ENCODE measurements at regions not wholly inside any gene's neighbourhood (a gene's known extent, or its start where the extent isn't known, plus 50 kb on each side); places are given as distances from the start of the nearest gene placed in this dataset.
"Not testable (repeated sequence)": the region's sequence is repeated elsewhere in the genome, so short reads cannot be mapped to it uniquely, and the experiment has no call there.

DNA sequence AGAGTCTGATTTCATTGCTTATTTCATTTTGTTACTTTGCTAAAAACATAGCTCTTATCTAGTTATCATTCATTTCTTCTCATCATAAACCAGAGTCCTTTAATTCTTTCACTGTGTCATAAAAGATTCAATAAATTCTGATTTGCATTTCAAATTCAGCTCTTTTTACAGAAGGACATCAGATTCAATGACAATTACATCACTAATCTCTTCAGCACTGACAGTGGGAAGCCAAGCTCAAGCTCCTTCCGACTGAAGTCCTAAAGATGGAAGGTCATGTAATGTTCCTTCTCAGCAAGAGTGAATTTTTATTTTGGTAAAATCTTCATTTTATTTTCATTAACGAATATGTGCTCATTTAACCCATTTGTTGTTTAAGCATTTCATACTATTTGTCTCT lies 530.7 kb upstream of the ADGRL2 start:
- no peak for DNase-seq

DNA sequence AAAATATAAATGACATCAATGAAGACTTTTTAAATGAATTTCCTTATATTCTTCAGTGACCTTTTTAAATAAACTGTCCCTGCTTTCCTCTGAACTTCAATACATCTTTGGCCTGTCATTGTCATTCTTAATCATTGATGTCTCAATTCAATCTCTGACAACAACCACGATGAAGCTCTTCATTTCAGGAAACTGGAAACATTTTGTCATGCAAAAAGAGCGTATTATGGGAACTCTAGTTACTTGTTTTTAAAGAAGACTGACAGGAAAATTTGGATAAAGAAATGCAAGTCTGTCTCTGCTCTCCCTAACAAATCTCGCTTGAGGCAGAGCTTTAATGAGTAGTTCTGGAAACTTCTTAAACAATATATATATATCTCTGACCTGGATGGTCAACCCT lies 535.8 kb upstream of the ADGRL2 start:
- no peak for DNase-seq

DNA sequence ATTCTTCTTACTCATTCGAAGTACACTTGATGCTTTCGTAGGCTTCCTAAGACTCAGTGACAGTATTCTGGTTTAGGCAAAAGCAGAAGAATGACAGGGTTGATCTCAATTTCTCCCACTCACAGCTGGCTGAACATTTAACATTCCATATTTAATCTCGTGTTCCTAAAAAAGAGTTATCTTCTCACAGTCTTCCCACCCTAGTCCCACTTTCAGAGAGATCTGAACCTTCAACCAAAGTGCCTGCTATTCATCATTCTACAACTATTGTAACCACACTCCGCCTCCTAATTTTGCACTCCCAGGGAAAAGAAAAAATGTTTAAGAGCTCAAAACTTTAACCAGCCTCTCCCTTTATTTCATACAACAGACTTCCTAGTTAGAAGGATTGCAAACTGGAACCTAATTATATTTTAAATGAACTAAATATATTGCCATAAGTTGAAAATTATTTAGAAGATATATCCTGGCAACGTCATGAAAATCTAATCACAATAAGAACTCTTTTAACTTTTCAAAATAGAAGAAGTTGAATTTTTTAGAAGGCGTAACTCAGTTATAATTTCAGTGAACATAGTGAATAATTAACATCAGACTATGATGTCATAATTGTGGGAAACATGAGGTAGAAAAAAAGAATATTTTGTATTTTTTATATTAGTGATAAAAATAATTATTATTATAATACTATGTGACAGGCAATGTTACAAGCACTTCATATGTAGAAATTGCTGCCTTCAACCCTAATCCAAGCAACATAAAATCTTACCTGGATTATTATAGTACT lies 540.9 kb upstream of the ADGRL2 start:
- no peak for DNase-seq

DNA sequence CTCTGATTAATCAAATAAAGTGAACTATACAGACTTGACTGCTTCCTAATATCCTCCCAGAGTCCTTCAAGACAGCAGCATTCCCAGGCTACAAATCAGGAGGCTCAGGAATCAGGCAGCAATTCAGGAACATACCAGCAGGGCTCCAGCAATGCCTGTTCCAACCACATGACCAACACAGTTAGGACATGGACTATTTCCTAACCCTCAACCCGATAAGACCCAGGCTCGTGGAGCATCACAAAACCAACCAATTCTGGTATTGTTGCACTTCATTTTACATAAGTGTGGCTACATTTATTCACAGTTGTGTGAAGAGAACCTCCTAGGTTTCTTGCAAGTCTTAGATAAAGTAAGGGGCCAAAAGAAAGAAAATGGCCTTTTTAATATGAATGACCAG lies 546.2 kb upstream of the ADGRL2 start:
- no peak for DNase-seq

DNA sequence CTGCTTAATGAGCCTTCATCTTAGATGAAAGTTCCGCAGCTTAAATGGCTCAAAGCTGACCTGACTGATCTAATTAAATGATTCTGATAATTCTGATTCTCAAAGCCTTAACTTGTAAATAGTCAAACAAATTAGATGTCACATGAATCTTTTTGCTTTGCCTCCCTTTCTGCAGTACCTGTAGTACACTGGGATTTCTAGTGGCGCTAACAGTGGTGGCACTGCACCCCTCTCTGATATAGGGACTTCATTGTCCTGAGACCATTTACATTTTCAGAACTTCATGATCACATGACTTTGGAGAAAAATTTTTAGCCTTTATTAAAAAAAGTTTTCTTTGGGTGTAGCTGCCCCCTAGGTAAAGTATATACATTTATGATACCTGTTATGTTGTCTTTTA lies 546.7 kb upstream of the ADGRL2 start:
- DNase-seq = no peak

DNA sequence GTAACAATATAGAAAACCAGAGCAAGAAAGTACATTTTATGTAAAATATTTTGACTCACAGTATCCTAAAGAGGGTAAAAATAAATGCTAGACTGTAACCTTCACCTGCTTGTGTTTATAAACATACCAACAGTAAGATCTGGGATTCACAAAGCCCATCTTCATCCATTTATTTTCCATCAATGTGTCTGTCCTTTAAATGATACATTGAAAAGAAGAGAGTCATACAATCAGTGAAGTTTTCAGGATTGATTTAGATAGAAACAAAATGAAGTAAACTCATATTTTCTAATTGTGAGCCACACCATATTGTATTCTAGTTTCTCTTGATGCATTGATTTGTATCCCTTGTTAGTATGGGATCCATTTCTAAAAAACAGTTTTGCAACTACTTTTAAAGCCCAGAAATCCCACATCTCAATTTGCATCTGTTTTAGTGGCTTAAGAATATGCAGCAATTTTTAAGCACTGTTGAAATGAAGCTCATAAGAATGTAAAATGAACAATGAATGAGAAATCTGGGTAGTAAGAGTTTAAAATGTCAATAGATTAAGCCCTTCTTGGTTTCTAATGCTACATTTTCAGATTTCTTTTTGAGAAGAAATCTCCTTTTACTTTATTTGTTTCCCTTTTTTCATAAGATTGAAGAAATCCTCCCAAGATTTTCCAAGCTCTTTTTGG lies 548.1 kb upstream of the ADGRL2 start:
- DNase-seq = no peak

DNA sequence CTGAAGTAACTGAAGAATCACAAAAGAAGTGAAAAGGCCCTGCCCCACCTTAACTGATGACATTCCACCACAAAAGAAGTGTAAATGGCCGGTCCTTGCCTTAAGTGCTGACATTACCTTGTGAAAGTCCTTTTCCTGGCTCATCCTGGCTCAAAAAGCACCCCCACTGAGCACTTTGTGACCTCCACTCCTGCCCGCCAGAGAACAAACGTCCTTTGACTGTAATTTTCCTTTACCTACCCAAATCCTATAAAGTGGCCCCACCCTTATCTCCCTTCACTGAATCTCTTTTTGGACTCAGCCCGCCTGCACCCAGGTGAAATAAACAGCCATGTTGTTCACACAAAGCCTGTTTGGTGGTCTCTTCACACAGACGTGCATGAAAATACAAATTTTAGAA lies 549.9 kb upstream of the ADGRL2 start:
- not testable (repeated sequence) for DNase-seq

DNA sequence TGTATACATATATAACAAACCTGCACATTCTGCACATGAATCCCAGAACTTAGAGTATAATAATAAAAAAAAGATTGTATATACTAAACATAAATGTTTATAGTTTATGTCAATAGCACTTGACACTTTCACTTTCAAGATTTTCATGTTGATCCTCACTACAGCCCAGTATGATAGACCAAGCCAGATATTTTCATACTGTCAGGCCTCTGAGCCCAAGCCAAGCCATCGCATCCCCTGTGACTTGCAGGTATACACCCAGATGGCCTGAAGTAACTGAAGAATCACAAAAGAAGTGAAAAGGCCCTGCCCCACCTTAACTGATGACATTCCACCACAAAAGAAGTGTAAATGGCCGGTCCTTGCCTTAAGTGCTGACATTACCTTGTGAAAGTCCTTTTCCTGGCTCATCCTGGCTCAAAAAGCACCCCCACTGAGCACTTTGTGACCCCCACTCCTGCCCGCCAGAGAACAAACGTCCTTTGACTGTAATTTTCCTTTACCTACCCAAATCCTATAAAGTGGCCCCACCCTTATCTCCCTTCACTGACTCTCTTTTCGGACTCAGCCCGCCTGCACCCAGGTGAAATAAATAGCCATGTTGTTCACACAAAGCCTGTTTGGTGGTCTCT lies 555.5 kb upstream of the ADGRL2 start:
- DNase-seq = not testable (repeated sequence)

DNA sequence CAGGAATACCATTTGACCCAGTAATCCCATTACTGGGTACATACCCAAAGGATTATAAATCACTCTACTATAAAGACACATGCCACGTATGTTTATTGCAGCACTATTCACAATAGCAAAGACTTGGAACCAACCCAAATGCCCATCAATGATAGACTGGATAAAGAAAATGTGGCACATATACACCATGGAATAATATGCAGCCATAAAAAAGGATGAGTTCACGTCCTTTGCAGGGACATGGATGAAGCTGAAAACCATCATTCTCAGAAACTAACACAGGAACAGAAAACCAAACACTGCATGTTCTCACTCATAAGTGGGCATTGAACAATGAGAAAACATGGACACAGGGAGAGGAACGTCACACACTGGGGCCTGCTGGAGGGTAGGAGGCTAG lies 556.1 kb upstream of the ADGRL2 start:
- DNase-seq = not testable (repeated sequence)

DNA sequence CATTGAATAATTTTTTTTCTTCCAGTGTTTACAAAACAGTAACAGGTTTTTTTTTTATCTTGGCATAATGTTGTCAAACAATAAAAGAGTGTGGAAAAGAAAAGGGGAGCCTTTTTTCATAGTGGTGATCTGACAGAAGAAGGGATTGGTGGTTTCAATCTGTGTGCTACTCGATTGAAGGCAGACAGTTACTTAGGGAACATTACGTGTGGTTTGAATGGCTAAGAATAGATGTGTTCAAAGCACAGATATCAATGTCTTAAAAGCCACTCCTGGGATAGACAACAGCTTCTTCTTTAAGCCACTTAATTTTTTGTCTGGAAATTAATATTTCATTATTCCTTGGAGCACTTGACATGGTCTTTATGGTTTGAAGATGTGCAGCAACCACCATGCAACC lies 558.6 kb upstream of the ADGRL2 start:
- DNase-seq = no peak

DNA sequence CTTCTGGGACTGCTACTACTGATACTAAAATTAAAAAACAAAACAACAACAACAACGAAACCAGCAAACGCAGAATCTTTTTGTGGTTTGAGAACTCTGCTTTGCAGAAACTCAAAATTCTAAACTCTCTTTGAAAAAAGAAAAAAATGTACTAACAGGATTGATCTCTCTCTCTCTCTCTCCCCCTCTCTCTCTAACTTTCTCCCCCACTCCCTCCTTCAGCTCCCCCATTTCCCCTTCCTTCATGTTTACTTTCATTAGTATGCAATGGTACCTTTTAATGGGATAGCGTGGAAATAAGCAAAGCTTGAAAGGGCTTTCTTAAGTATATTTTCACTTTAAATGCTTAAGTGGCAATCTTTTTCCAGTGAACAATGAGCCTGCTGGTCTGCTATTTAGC lies 562.6 kb upstream of the ADGRL2 start:
- DNase-seq = no peak

DNA sequence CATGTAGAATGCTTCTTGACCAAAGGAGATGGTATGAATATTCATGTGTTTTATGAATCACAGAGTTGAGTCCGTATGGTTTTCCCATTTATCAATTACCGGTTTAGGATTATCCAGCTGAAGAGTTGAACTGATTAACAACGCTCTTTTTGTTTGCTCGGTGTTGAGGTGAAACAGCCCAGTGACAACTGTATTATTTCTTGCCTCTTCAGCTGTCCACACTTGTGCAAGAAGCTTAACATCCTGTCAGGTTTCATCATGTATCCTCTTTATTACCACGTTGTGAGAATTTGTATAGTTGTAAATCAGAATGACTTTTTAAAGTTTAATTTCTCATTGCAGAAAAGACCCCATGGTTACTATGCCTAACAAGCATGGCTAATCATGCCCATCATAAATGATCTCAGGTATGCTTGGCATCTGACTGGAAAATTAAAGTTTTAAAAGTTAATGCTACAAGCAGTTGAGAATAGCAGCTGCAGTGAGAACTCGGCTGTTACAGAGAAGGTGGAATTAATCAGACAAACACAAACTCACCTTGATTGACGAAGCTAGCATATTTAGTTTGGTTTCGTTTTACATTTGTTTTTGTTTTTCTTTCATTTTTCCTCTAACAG lies 563.2 kb upstream of the ADGRL2 start:
- no peak for DNase-seq

DNA sequence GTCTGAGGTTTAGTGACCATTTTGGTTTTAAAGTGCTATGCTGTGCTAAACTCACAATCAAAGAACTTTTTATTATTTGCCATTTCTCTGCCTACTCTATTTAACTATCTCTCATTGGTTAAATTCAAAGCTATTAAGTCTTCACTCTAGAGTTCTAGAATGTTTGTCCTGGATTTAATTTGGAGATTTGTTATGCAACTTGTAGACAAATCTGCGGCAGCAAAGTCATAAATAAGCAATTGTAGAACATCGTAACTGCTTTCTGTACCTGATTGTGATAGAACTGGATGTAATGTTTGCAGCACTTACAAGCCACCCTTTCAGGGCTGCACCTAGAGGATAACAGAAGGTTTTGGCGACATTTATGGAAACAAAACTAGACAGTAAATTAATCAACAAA lies 566.5 kb upstream of the ADGRL2 start:
- no peak for DNase-seq

DNA sequence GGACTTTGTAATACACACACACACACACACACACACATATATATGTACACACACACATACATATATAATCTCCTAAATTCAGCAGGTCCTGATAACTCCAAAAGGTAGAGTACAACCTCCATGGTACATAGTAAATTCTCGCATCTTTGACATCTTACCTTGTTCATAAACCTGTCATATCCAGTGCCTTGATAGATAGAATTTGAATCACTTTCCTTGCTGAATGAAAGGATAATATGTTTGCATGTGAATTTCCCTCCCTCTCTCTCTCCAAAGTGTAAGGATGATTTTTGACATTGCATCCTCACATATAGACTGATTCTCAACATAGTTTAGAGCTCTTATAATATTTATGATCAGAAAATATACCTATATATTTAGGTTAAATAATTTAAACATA lies 567.1 kb upstream of the ADGRL2 start:
- DNase-seq = no peak

DNA sequence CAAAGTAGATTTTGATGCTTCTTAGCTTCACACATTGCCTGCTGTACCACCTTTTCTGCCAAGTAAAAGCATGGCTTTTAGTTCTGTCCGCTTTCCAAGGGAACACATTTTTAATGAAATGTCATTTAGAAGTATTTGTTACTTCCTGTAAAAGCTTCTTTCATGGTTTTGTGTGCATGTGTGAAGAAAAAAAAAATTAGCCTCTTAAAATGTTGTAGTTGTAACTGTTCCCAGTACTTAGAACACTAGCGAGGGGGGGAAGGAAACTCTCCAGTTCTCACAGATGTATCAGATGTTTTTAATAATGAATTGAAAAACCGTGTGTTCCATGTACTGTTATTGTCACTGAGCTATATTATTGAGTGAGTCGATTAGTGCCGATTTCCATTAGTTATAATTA lies 568.3 kb upstream of the ADGRL2 start:
- peak in 1 of 2 donors; percentile 14 for DNase-seq

DNA sequence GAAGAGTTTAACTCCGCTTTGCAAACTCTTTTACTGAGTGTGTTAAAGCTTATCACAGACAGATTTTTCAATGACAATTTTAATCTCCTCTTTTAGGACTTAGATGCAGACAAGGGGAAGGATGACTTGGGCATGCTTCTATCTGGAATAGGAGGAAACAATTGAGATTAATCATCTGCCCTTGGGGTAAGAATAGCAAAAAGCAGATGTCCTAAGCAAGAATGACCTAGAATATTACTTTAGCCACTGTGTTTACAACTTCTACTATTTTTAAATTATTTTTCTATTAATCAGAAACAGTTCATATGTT lies 569.0 kb upstream of the ADGRL2 start:
- DNase-seq = no peak

DNA sequence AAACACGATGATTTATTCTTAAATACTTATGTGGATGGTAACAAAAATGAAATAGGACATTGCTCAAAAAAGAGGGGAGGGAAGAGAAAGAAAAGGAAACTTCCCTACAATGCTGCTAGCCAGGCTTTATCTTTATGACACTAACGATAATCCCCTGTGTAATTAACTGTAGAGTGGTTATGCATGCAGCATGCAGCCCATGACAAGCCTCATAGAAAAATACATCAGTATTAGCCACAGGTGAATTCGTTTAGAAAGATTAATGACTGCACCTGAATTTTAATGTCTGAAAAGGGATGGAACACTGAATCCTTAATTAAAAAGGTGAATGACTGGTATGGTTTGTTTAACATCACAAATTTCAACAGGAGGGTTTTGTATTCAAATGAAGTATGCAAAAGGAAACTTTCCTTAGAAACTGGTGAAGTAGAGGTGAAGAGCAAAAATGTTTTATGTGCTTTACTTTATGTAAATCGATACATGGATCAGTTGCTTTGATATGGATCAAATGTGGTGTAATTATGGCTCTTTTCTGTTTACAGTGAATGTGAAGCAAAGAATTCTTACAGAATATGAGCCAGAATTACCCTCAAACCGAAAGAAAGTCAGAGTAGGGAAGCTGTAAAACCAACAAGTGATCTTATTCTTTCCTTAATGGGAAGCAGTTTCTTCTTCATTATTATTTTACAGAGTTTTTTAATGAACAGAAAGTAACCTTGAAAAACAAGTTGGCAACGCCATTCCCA lies 569.6 kb upstream of the ADGRL2 start:
- no peak for DNase-seq

DNA sequence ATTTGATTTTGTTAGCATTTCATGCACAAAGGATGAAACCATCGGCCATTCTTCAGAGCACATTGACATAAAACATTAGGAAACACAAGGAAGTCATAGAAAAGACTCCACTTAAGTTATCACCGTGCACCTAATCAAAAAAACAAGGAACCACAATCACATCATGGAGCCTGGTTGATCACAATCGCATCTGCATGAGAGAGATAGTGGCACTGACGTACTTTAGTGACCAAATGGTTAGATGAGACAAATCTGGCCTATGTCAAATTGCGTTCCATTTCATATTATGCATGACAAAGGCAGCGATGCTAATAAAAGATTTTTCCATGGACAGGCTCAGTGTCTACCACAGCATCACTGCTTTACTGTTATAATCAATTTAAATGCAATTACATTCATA lies 571.8 kb upstream of the ADGRL2 start:
- no peak for DNase-seq

DNA sequence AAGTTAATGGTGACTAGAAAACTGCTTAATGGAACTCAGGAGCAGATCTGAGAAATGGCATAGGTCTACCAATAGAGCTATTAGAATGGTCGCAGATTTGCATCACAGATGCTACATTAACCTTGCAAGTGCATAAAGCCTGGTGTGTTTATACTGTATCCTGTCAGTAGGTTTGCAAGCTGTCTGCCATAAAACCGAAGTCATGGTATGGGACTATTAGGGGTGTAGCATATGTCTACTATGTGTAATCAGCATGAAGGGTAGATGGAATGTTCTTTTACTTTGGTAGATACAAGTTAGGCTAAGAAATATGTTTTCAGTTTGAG lies 574.2 kb upstream of the ADGRL2 start:
- no peak for DNase-seq

DNA sequence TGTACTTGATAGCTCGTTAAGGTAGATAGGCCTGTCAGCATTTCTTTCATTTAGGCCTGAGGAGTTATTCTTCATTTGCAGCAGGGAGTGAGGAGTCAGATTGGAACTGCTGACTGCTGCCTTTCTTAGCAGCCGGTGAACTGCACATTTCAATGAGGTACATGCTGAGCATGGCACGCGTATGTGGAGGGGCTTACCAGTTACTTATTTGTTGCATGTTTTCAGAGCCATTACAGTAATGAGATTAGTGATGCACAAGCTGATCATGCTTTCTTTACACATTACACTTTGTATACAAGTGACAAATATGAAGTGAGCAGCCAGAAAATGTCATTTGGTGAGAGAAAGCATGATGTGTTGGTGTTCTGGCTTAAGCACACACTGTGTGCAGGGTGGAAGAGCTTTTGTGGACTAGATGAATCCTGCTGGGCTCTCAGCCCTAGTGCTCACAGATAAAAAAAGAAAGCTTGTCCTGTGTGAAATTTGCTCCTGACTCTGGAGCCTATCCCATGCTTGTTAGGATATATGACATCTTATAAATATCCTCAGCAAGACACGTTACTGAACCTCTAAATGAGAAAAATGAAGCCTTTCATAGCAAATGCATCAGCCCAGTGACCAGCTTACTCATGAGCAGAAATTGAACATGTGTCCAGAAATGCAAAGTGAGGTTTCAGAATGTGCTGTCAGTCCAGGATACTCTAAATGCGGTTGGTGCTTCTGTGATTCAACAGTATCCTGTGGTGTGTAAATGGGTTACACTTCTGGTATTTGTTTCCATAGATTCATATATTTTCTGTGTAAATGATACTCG lies 574.7 kb upstream of the ADGRL2 start:
- no peak for DNase-seq

DNA sequence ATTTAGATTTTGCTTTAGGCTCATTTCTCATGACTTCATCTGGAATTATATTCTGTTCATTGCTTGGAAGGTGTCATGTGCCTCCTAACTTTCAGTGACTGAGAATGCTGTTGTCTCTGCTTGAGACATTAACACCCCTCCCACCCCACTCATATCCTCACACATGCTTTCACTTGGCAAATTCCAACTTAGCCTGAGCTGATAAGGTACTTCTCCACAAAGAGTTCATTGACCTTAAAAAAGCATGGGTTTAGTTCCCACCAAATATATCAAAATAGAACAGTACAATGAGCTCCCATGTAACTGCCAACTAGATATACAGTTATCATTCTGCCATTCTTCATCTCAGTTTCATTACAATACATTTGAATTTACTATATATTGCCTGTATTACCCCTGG lies 576.5 kb upstream of the ADGRL2 start:
- DNase-seq = no peak

DNA sequence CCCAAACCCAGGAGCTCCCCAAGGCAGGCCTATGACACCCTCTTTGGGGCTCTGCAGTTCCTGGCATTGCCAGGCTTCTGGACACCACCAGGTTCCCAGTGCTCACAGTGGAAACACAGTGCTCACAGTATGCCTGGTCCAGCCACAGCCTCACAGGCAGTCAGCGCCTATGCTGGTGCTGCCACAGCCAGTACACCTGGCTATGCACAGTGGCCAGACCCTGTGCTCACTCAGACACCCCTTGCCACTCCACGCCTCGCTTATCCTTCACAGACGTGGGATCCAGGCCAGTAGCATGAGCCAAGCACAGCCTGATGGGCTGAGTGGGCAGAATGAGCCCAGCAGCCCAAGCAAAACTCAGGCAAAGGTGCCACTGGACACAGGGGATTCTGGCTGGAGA lies 579.2 kb upstream of the ADGRL2 start:
- DNase-seq = no peak

Measured in right lung (tissue), 2 donors.